PC-9 (cell line): ENCODE measurements at regions not wholly inside any gene's neighbourhood (a gene's known extent, or its start where the extent isn't known, plus 50 kb on each side); places are given as distances from the start of the nearest gene placed in this dataset.

Source experiments
- BruUV-seq: library from RNA; stranded (reverse); fragments of 400-500 nt; replicated peaks from 2 replicates; lab custom pipeline; 2021; lab: Mats Ljungman, UMichigan
- CTCF ChIA-PET: fragments of 300-600 bp; sonication (Branson Sonifier 250); formaldehyde crosslinking; loops from one replicate; lab custom pipeline; 2022; ENCODE audit warnings: antibody characterized with exemption; lab: Charles Lee
- POLR2A ChIA-PET: fragments of 300-600 bp; sonication (Branson Sonifier 250); formaldehyde crosslinking; loops from one replicate; lab custom pipeline; 2022; ENCODE audit warnings: antibody characterized with exemption; ENCODE audit not compliant: unreplicated experiment; lab: Charles Lee
- DNase-seq, 2 experiments: peaks; one replicate each; pipeline versions ENCODE4 v3.0.0 to v3.0.0-alpha.2; 2015 to 2022; ENCODE audit warnings: mixed read lengths in 1 of 2
- H2AFZ ChIP-seq: fragments of 200-600 bp; sonication (generic); 2 replicates; pipeline ENCODE4 v1.8.1; 2017; ENCODE audit warnings: antibody characterized with exemption
- H3F3A ChIP-seq: fragments of 200-600 bp; sonication (generic); 2 replicates; pipeline ENCODE4 v1.8.1; 2017; ENCODE audit warnings: antibody characterized with exemption, mild to moderate bottlenecking, low read depth; ENCODE audit not compliant: insufficient read depth
- H3K27ac ChIP-seq: fragments of 200-600 bp; sonication (generic); 2 replicates; pipeline ENCODE4 v1.6.1; 2016; ENCODE audit warnings: mixed run types
- H3K27me3 ChIP-seq: fragments of 200-600 bp; sonication (generic); 2 replicates; pipeline ENCODE4 v1.6.1; 2016; ENCODE audit warnings: low read depth, mixed run types; ENCODE audit not compliant: insufficient read depth
- H3K36me3 ChIP-seq: fragments of 200-600 bp; sonication (generic); 2 replicates; pipeline ENCODE4 v1.6.1; 2016; ENCODE audit warnings: low read depth, mixed run types
- H3K4me1 ChIP-seq: fragments of 200-600 bp; sonication (generic); replicated peaks from 2 replicates; pipeline ENCODE4 v1.6.1; 2016; ENCODE audit warnings: mixed run types; ENCODE audit not compliant: insufficient read depth
- H3K4me2 ChIP-seq: fragments of 200-600 bp; sonication (generic); 2 replicates; pipeline ENCODE4 v1.6.1; 2017; ENCODE audit warnings: mixed run types
- H3K4me3 ChIP-seq: fragments of 200-600 bp; sonication (generic); 2 replicates; pipeline ENCODE4 v1.6.1; 2016; ENCODE audit warnings: mixed run types
- H3K79me2 ChIP-seq: fragments of 200-600 bp; sonication (generic); 2 replicates; pipeline ENCODE4 v1.6.1; 2017; ENCODE audit warnings: low read depth, mixed run types
- H3K9me2 ChIP-seq: fragments of 200-600 bp; sonication (generic); 2 replicates; pipeline ENCODE4 v1.8.1; 2017; ENCODE audit warnings: mild to moderate bottlenecking; ENCODE audit not compliant: insufficient read depth
- H3K9me3 ChIP-seq: fragments of 200-600 bp; sonication (generic); 2 replicates; pipeline ENCODE4 v1.8.1; 2016; ENCODE audit warnings: low read depth; ENCODE audit not compliant: insufficient read depth
- H4K20me1 ChIP-seq: fragments of 200-600 bp; sonication (generic); 2 replicates; pipeline ENCODE4 v1.8.1; 2017; ENCODE audit not compliant: insufficient read depth
- CTCF ChIP-seq: fragments of 200-600 bp; sonication (generic); conservative IDR thresholded peaks from 2 replicates; pipeline ENCODE4 v1.6.1; 2017; ENCODE audit warnings: mixed run types, antibody characterized with exemption, mild to moderate bottlenecking, moderate library complexity
- EZH2 ChIP-seq: fragments of 200-600 bp; sonication (generic); IDR thresholded peaks from 2 replicates; pipeline ENCODE4 v1.8.0; 2017; ENCODE audit warnings: antibody characterized with exemption, low read depth
- intact Hi-C: fragments of 100-400 bp; cut with micrococcal nuclease; formaldehyde crosslinking; loops from one replicate; pipeline ENCODE4 v1.10.0; 2022; ENCODE audit not compliant: unreplicated experiment

GRCh38 chr4:62414563-62414962 is 1214.4 kb downstream of the ADGRL3 start:
- Histone ChIP-seq H3K27ac (no peak overlapping the region), H3F3A (no peaks in the 10 kb centered on the region), H3K9me2 (no peaks in the 10 kb centered on the region), H3K36me3 (no peaks in the 10 kb centered on the region), H2AFZ (no peak overlapping the region), H3K4me2 (no peak overlapping the region), H3K4me1 (no peaks in the 10 kb centered on the region), H3K27me3 (no peaks in the 10 kb centered on the region), H4K20me1 (no peaks in the 10 kb centered on the region), H3K9me3 (no peaks in the 10 kb centered on the region), H3K4me3 (no peak overlapping the region), H3K79me2 (no peaks in the 10 kb centered on the region)
- ChIA-PET CTCF (no interaction called here), POLR2A (no interaction called here)
- no peak for DNase-seq
- no TSS peak for BruUV-seq
- TF ChIP-seq EZH2: no peak
- no peak for TF ChIP-seq CTCF
- intact Hi-C loops: no loop called here

- Histone ChIP-seq H3K4me2 (no peak overlapping the region), H4K20me1 (no peaks in the 10 kb centered on the region), H3K9me2 (no peaks in the 10 kb centered on the region), H3F3A (no peaks in the 10 kb centered on the region), H3K27ac (no peak overlapping the region), H3K9me3 (no peaks in the 10 kb centered on the region), H3K36me3 (no peaks in the 10 kb centered on the region), H3K4me3 (no peak overlapping the region), H2AFZ (no peak overlapping the region), H3K79me2 (no peaks in the 10 kb centered on the region), H3K4me1 (no peaks in the 10 kb centered on the region), H3K27me3 (no peaks in the 10 kb centered on the region)
- no TSS peak for BruUV-seq
- TF ChIP-seq EZH2: no peak
- TF ChIP-seq CTCF: no peak
- CTCF ChIA-PET: no interaction called here
- DNase-seq: no peak
- intact Hi-C loops: no loop called here
- POLR2A ChIA-PET: no interaction called here
Observed at GRCh38 chr4:62410371-62411003, 1210.4 kb downstream of the ADGRL3 start.

GRCh38 chr4:62408454-62408853 is 1208.3 kb downstream of the ADGRL3 start:
- no peaks in the 10 kb centered on the region for H3K79me2 ChIP-seq
- no peak overlapping the region for H3K4me2 ChIP-seq
- no peaks in the 10 kb centered on the region for H3F3A ChIP-seq
- no peaks in the 10 kb centered on the region for H3K4me1 ChIP-seq
- ChIA-PET CTCF (no interaction called here), POLR2A (no interaction called here)
- H3K36me3 ChIP-seq: no peaks in the 10 kb centered on the region
- no peak overlapping the region for H2AFZ ChIP-seq
- no peaks in the 10 kb centered on the region for H4K20me1 ChIP-seq
- no peak for DNase-seq
- BruUV-seq: no TSS peak
- no peak overlapping the region for H3K4me3 ChIP-seq
- H3K9me2 ChIP-seq: no peaks in the 10 kb centered on the region
- no peak overlapping the region for H3K27ac ChIP-seq
- no peaks in the 10 kb centered on the region for H3K27me3 ChIP-seq
- TF ChIP-seq CTCF: no peak
- no peak for TF ChIP-seq EZH2
- intact Hi-C loops: no loop called here
- H3K9me3 ChIP-seq: no peaks in the 10 kb centered on the region
